CD4-positive, alpha-beta T cell treated with Interleukin-6 at 100 ng/mL for 8 hours (primary cell): ENCODE measurements at regions not wholly inside any gene's neighbourhood (a gene's known extent, or its start where the extent isn't known, plus 50 kb on each side); places are given as distances from the start of the nearest gene placed in this dataset.

Experiments used
- DNase-seq: peaks from one replicate; pipeline ENCODE4 v3.0.0-alpha.2; 2020; ENCODE audit warnings: mixed read lengths, low spot score

DNA sequence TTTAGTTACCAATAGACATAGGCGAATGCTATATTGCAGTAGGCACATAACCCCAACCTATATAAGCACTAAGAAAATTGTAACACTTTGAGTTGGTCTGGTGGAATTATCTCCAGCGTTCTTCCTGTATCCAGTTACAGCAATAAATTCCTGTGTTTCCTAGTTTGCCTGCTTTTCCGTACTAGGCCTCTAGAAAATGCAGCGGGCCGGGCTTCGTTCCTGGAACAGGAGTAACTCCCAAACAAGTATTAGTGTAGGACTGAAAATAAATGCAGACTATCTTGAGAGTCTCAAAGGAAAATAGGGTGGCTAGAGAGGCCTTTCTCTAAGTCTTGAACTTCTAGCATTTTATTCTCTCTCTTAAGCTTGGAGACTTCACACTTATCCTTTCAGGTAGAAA is 159.8 kb downstream of the OR13H1 start:
- DNase-seq, result no peak

DNA sequence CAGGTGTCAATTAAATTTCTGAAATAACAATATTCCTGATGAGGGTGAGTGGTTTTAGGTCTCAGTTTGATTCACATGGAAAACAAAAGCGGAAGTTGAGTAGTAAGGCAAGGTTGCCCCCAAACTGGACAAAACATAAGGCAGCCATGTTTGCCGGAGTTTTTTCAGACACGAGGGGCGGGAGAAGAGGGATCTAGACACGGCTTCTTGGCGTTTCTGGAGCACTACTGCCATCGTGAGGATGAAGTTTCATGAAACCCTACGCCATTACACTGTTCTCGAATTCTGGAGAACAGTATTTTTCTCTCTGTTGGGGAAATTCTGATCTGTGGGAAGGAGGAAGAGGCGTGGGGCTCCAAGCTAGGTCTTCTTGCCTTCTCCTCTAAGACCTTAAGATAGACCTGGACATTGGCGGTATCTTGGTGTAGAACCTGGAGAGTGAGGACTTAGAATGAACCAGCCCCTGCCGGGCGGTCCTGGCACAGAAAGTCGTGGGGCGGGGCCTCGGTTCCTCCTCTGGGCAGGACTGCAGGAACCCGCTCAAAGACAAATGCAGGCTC is 160.3 kb downstream of the OR13H1 start:
- peak; percentile 87 for DNase-seq

DNA sequence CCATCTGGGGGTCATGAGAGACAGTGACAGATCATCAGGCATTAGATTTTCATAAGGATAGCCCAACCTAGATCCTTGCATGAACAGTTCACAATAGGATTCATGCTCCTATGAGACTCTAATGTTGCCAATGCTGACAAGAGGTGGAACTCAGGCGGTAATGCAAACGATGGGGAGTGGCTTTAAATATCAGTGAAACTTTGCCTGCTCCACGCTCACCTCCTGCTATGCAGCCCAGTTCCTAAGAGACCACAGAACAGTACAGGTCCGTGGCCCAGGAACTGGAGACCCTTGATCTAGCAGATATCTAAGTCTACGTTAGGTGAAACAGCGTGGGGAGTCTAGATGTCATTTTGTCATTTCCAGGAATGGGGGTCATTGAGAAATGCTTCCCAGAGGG is 165.7 kb downstream of the OR13H1 start:
- DNase-seq, result no peak

GRCh38 chrX:131711478-131711867 is 167.6 kb downstream of the OR13H1 start:
- no peak for DNase-seq

DNA sequence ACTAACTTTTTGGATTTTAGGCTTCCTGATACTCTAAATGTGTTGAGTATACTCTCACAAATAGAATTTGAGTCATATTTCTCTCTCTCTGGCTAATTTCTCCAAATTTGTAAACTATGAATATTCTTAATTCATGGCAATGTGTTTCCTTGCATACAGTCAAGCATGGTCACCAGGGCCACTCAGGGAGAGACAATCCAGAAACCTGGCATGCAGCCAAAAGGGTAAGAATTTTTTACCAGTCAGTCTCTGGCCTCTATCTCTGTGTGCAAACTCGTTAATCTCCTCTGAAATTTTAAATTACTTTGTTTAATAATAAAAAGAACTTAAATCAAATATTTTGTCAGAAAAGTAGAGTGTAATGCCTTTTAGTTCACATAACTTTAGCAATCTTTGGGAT is 179.8 kb downstream of the OR13H1 start:
- DNase-seq, result no peak

DNA sequence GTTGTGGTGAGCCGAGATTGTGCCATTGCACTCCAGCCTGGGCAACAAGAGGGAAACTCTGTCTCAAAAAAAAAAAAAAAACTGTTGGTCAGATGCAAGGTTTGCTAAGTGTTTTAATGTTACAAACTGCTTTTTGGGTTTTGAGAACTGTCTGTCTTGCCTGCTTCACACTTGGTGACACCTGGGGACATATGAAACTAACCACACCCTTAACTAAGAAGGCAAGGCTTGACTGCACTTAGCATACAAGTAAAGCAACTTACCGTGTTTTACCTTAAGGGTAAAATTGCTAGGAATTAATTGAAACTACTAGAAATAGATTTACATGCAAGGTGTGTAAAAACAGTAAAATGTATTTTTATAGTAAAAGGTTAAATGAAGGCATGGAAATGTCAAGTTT is 180.4 kb downstream of the OR13H1 start:
- no peak for DNase-seq

- no peak for DNase-seq
These were observed 181.3 kb downstream of the OR13H1 start for GRCh38 chrX:131725001-131725654.

DNA sequence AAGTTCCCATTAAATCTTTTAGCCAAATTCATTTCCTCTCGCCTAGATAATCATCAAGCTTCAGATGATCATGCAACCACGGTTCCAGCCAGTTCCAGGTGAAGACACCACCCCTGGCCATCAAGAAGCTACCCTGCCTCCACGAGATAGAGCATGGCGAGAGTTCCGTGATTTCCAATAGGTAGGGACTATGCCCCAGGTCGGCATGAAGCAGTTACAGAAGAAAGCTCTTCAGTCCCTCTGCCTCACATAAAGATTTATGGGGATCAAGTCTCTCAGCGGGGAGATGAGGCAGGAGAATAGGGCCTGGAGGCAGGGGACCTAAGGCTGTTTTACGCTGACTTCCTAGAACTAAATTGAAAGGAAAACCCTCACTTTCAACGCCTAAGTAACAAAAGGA is 183.9 kb downstream of the OR13H1 start:
- no peak for DNase-seq

- peak; percentile 87 for DNase-seq
These were observed 184.6 kb downstream of the OR13H1 start for GRCh38 chrX:131728295-131729145.

DNA sequence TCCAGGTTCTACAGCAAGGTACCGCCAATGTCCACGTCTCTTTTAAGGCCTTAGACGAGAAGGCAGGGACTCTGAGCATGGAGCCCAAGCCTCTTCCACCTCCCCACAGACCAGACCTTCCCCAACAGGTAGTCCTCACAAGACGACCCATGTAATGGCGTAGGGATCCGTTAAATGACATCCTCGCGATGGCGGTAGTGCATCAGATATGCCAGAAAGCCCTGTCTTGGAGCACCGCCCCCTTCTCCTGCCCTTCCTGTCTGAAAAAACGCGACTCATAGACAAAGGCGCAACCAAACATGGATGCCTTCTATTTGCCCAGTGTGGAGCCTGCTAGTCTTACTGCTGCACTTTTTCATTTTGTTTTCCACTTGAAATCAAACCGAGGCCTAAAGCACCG is 185.4 kb downstream of the OR13H1 start:
- DNase-seq, result peak; percentile 88

GRCh38 chrX:131734621-131735020 is 190.7 kb downstream of the OR13H1 start:
- peak; percentile 81 for DNase-seq

- no peak for DNase-seq
These were observed 191.3 kb downstream of the OR13H1 start for GRCh38 chrX:131735127-131735526.

GRCh38 chrX:131739823-131740222 is 195.9 kb downstream of the OR13H1 start:
- no peak for DNase-seq

DNA sequence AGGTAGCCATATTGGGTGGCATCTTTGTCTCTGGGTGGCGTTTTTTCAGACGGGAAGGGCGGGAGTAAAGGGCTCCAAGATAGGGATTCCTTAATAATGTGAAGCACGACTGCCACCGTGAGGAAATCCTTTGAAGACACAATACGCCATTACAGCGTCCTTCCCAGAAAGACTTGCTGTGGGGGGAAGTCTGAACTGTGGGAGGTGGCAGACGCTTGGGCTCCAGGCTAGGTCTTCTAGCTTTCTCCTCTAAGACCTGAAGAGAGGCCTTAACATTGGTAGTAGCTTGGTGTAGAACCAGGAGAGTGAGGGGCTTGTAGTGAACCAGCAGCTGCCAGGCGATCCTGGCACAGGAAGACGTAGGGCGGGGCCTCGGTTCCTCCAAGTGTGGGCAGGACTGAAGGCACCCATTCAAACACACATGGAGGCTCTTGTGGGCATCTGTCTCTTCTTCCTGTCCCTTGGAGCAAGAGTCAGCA is 197.3 kb downstream of the OR13H1 start:
- DNase-seq, result peak; percentile 83

GRCh38 chrX:131745942-131746489 is 202.1 kb downstream of the OR13H1 start:
- DNase-seq, result no peak

DNA sequence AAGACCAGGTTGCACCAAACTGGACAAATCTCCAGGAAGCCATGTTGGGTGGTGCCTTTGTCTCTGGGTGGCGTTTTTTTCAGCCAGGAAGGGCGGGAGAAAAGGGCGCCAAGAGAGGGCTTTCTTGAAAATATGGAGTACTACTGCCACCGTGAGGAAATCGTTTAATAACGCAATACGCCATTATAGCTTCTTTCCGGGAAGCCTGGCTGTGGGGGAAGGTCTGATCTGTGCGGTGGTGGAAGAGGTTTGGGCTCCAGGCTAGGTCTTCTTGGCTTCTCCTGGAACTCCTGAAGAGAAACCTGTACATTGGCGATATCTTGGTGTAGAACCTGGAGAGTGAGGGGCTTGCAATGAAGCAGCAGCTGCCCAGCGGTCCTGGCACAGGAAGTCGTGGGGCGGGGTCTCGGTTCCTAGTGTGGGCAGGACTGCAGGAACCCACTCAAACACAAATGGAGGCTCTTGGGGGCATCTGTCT is 202.7 kb downstream of the OR13H1 start:
- peak; percentile 84 for DNase-seq

DNA sequence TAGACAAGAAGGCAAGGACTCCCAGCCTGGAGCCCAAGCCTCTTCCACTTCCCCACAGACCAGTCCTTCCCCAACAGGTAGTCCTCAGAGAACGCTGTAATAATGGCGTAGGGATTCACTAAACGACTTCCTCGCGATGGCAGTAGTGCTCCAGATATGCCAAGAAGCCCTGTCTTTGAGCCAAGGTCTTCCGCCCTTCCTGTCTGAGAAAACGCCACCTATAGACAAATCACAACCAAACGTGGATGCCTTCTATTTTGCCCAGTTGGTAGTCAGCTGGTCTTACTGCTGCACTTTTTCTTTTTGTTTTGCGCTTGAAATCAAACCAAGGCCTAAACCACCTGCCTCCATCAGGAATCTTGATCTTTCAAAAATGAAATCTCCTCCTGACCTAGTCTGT is 203.3 kb downstream of the OR13H1 start:
- peak; percentile 84 for DNase-seq

DNA sequence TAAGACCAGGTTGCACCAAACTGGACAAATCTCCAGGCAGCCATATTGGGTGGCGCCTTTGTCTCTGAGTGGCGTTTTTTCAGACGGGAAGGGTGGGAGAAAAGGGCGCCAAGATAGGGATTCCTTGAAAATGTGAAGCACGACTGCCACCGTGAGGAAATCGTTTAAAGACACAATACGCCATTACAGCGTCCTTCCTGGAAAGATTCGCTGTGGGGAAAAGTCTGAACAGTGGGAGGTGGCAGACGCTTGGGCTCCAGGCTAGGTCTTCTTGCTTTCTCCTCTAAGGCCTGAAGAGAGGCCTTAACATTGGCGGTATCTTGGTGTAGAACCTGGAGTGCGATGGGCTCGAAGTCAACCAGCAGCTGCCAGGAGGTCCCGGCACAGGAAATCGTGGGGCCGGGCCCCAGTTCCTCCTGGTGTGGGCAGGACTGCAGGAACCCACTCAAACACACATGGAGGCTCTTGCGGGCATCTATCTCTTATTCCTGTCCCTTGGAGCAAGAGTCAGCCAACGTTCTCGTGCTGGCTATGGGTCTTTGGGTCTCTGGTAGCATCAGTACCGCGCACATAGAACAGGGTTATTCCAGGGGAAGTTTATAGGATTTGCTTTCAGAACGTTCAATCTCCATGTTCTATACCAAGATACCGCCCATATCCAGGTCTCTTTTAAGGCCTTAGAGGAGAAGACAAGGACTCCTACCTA is 208.8 kb downstream of the OR13H1 start:
- peak; percentile 83 for DNase-seq

- peak; percentile 78 for DNase-seq
These were observed 218.9 kb downstream of the OR13H1 start for GRCh38 chrX:131762802-131763234.

- DNase-seq, result peak; percentile 90
These were observed 219.8 kb downstream of the OR13H1 start for GRCh38 chrX:131763674-131764073.

GRCh38 chrX:131764216-131764615 is 220.3 kb downstream of the OR13H1 start:
- no peak for DNase-seq
